GM12878 (cell line): ENCODE measurements at regions not wholly inside any gene's neighbourhood (a gene's known extent, or its start where the extent isn't known, plus 50 kb on each side); places are given as distances from the start of the nearest gene placed in this dataset.

Experiments
- ATAC-seq: fragments of 200-7000 bp; cut with Tn5 transposase; 3 replicates; pipeline ENCODE4 v1.9.1; 2020; ENCODE audit warnings: mild to moderate bottlenecking, moderate library complexity
- BruUV-seq: library from RNA; stranded (reverse); fragments of 400-500 nt; replicated peaks from 2 replicates; lab custom pipeline; 2021; lab: Mats Ljungman, UMichigan
- CTCF ChIA-PET: fragments of 300-600 bp; sonication (Branson Sonifier 250); formaldehyde crosslinking; extraction: SDS; loops from one replicate; lab custom pipeline; 2021; ENCODE audit warnings: inconsistent platforms; lab: Yijun Ruan, JAX
- POLR2A ChIA-PET: fragments of 350-600 bp; formaldehyde crosslinking; extraction: SDS; loops from one replicate; lab custom pipeline; 2021; ENCODE audit warnings: inconsistent platforms; lab: Charles Lee
- RAD21 ChIA-PET: fragments of 300-600 bp; sonication (Branson Sonifier 250); formaldehyde crosslinking; loops from one replicate; lab custom pipeline; 2023; ENCODE audit warnings: antibody characterized with exemption; ENCODE audit not compliant: unreplicated experiment; lab: Charles Lee
- SMC1A ChIA-PET: fragments of 300-600 bp; sonication (Branson Sonifier 250); formaldehyde crosslinking; loops from one replicate; lab custom pipeline; 2023; ENCODE audit not compliant: unreplicated experiment, uncharacterized antibody; lab: Charles Lee
- DNase-seq: peaks from one replicate; pipeline ENCODE4 v3.0.0-alpha.2; 2011; ENCODE audit warnings: low read depth, low spot score
- FAIRE-seq: peaks from 3 replicates; lab custom pipeline; 2011; peaks lifted over from hg19 to GRCh38; lab: Jason Lieb, UNC
- H2AFZ ChIP-seq: 2 replicates; pipeline ENCODE4 v1.6.0; 2011; ENCODE audit warnings: low read depth, low read length, control low read depth; ENCODE audit not compliant: control insufficient read depth
- H3K27ac ChIP-seq: 2 replicates; pipeline ENCODE4 v1.5.1; 2011; ENCODE audit warnings: control low read depth; ENCODE audit not compliant: control insufficient read depth, insufficient read depth
- H3K27me3 ChIP-seq, 2 experiments: replicated peaks in 1 of 2; 2 replicates each; pipeline versions ENCODE4 v1.6.0 to v1.6.1; 2011; ENCODE audit warnings: low read length in 1 of 2; ENCODE audit not compliant: control insufficient read depth in 2 of 2, insufficient read depth in 2 of 2
- H3K36me3 ChIP-seq, 2 experiments: 2 replicates each; pipeline ENCODE4 v1.5.1; 2011; ENCODE audit warnings: low read length in 1 of 2; ENCODE audit not compliant: control insufficient read depth in 2 of 2, insufficient read depth in 2 of 2
- H3K4me1 ChIP-seq: 2 replicates; pipeline ENCODE4 v1.6.1; 2011; ENCODE audit warnings: mild to moderate bottlenecking, low read length, moderate library complexity, mixed read lengths; ENCODE audit not compliant: control insufficient read depth, insufficient read depth
- H3K4me2 ChIP-seq: 2 replicates; pipeline ENCODE4 v1.6.0; 2011; ENCODE audit warnings: control low read depth; ENCODE audit not compliant: control insufficient read depth, insufficient read depth
- H3K4me3 ChIP-seq: fragments of 200-600 bp; sonication (generic); 2 replicates; pipeline ENCODE4 v1.5.1; 2016
- H3K79me2 ChIP-seq: 2 replicates; pipeline ENCODE4 v1.6.0; 2011; ENCODE audit warnings: low read length; ENCODE audit not compliant: control insufficient read depth, insufficient read depth
- H3K9ac ChIP-seq: 2 replicates; pipeline ENCODE4 v1.8.0; 2011; ENCODE audit warnings: low read length, control low read depth, mixed read lengths; ENCODE audit not compliant: control insufficient read depth, insufficient read depth
- H3K9me3 ChIP-seq: replicated peaks from 3 replicates; pipeline ENCODE4 v1.5.1; 2011; ENCODE audit warnings: mild to moderate bottlenecking, low read length; ENCODE audit not compliant: control insufficient read depth, insufficient read depth
- H4K20me1 ChIP-seq: 2 replicates; pipeline ENCODE4 v1.6.0; 2011; ENCODE audit not compliant: control insufficient read depth, insufficient read depth
- ASH2L ChIP-seq: fragments of 300-600, 200-600 bp; sonication (generic); IDR thresholded peaks from 2 replicates; pipeline ENCODE4 v1.6.1; 2017; ENCODE audit warnings: low read depth, mild to moderate bottlenecking, borderline replicate concordance
- BRCA1 ChIP-seq: IDR thresholded peaks from 2 replicates; pipeline ENCODE4 v1.6.1; 2011; ENCODE audit warnings: low read depth, low read length, improper control_type of control experiment
- EP300 ChIP-seq, 2 experiments: fragments of 150-350 bp in 1 of 2; IDR thresholded peaks; 2 replicates each; pipeline ENCODE4 v1.6.1; 2011 to 2012; ENCODE audit warnings: low read depth in 2 of 2, low read length in 2 of 2, borderline replicate concordance in 1 of 2, improper control_type of control experiment in 1 of 2, inconsistent platforms in 1 of 2; ENCODE audit not compliant: control insufficient read depth in 1 of 2
- HDGF ChIP-seq: fragments of 450-650 bp; IDR thresholded peaks from 2 replicates; pipeline ENCODE4 v1.6.1; 2016; ENCODE audit warnings: antibody characterized with exemption
- IKZF2 ChIP-seq, 2 experiments: fragments of 450-650 bp; IDR thresholded peaks; 2 replicates each; pipeline ENCODE4 v1.6.1; 2017; ENCODE audit warnings: mild to moderate bottlenecking in 2 of 2, moderate library complexity in 2 of 2
- LARP7 ChIP-seq: fragments of 450-650 bp; IDR thresholded peaks from 2 replicates; pipeline ENCODE4 v1.6.1; 2017; ENCODE audit warnings: mild to moderate bottlenecking
- MTA3 ChIP-seq: IDR thresholded peaks from 2 replicates; pipeline ENCODE4 v1.6.1; 2012; ENCODE audit warnings: low read length, inconsistent platforms, borderline replicate concordance
- NKRF ChIP-seq: fragments of 450-650 bp; conservative IDR thresholded peaks from 2 replicates; pipeline ENCODE4 v1.6.1; 2017; ENCODE audit warnings: mild to moderate bottlenecking, moderate library complexity
- NR2C1 ChIP-seq: fragments of 450-650 bp; IDR thresholded peaks from 2 replicates; pipeline ENCODE4 v1.6.1; 2017; ENCODE audit warnings: antibody characterized with exemption, mild to moderate bottlenecking, moderate library complexity
- TAF1 ChIP-seq: IDR thresholded peaks from 2 replicates; pipeline ENCODE4 v1.6.1; 2011; ENCODE audit warnings: mild to moderate bottlenecking, low read depth, low read length, borderline replicate concordance
- WGBS: methylation state at CpG from one replicate; pipeline ENCODE4 v1.1.6; 2016; ENCODE audit warnings: low lambda C conversion rate; ENCODE audit not compliant: insufficient replicate concordance, insufficient coverage; ENCODE audit errors: missing lambda C conversion rate; 5-methylcytosine and 5-hydroxymethylcytosine counted together
- in situ Hi-C: fragments of 300-500 bp; cut with MboI; formaldehyde crosslinking; loops from 9 replicates; pipeline ENCODE4 v1.14.3; 2018; ENCODE audit warnings: mixed read lengths
- intact Hi-C: fragments of 100-400 bp; cut with micrococcal nuclease; formaldehyde crosslinking; loops from one replicate; pipeline ENCODE4 v1.14.2; 2022; ENCODE audit not compliant: unreplicated experiment
- TF ChIP-seq, protein P1 (sequence below): fragments of 450-650 bp; formaldehyde crosslinking; IDR thresholded peaks from 2 replicates; pipeline ENCODE4 v1.4.0; 2020; ENCODE audit warnings: mild to moderate bottlenecking, moderate library complexity
- TF ChIP-seq, protein P2 (sequence below): fragments of 450-650 bp; formaldehyde crosslinking; IDR thresholded peaks from 2 replicates; pipeline ENCODE4 v1.5.0; 2022; ENCODE audit warnings: mild to moderate bottlenecking, missing genetic modification characterization
- TF ChIP-seq, protein P3 (sequence below): IDR thresholded peaks from 2 replicates; pipeline ENCODE4 v1.6.1; 2012; ENCODE audit warnings: low read length, inconsistent platforms

GRCh38 chr13:50306156-50306555 lies 290.9 kb downstream of the KCNRG start (continued):
- TF ChIP-seq, protein P1, sequence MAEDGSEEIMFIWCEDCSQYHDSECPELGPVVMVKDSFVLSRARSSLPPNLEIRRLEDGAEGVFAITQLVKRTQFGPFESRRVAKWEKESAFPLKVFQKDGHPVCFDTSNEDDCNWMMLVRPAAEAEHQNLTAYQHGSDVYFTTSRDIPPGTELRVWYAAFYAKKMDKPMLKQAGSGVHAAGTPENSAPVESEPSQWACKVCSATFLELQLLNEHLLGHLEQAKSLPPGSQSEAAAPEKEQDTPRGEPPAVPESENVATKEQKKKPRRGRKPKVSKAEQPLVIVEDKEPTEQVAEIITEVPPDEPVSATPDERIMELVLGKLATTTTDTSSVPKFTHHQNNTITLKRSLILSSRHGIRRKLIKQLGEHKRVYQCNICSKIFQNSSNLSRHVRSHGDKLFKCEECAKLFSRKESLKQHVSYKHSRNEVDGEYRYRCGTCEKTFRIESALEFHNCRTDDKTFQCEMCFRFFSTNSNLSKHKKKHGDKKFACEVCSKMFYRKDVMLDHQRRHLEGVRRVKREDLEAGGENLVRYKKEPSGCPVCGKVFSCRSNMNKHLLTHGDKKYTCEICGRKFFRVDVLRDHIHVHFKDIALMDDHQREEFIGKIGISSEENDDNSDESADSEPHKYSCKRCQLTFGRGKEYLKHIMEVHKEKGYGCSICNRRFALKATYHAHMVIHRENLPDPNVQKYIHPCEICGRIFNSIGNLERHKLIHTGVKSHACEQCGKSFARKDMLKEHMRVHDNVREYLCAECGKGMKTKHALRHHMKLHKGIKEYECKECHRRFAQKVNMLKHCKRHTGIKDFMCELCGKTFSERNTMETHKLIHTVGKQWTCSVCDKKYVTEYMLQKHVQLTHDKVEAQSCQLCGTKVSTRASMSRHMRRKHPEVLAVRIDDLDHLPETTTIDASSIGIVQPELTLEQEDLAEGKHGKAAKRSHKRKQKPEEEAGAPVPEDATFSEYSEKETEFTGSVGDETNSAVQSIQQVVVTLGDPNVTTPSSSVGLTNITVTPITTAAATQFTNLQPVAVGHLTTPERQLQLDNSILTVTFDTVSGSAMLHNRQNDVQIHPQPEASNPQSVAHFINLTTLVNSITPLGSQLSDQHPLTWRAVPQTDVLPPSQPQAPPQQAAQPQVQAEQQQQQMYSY (CRISPR knock-in tag), result no peak

- intact Hi-C loops (no loop called here), in situ Hi-C loops (no loop called here)
- no peaks in the 10 kb centered on the region for H3K79me2 ChIP-seq
- FAIRE-seq, result no peak
- H3K9ac ChIP-seq, result no peak overlapping the region
- H3K9me3 ChIP-seq, result no peaks in the 10 kb centered on the region
- no peak overlapping the region for H3K27ac ChIP-seq
- no peak overlapping the region for H3K4me3 ChIP-seq
- no peaks in the 10 kb centered on the region for H3K4me1 ChIP-seq
- H3K27me3 ChIP-seq, result peaks cover 0 to 4% of the 10 kb centered on the region in 2 experiments; a peak in 1 of 4 replicates
- no TSS peak for BruUV-seq
- SMC1A ChIA-PET, result interaction anchor here (0.9 to 1.4 kb wide), 2 partner anchors 9 to 23 kb away, joined by 3 to 4 read pairs; no protein-coding TSS in a partner anchor
- WGBS, result 36% methylated on average over 2 of the region's 2 CpGs
- H4K20me1 ChIP-seq, result no peaks in the 10 kb centered on the region
- H2AFZ ChIP-seq, result no peak overlapping the region
- no peak overlapping the region for H3K4me2 ChIP-seq
- no peaks in the 10 kb centered on the region for H3K36me3 ChIP-seq
- CTCF ChIA-PET, result no interaction called here
- POLR2A ChIA-PET, result no interaction called here
- no peak for ATAC-seq
- no peak for DNase-seq
- RAD21 ChIA-PET, result no interaction called here
- TF ChIP-seq TAF1 (no peak), IKZF2 (IDR thresholded peaks at IDR 0.05) (no peak), ASH2L (no peak), MTA3 (no peak), BRCA1 (no peak), LARP7 (no peak), HDGF (no peak), NR2C1 (no peak), NKRF (no peak), EP300 (IDR thresholded peaks at IDR 0.05; ENCODE audit: borderline replicate concordance in 1 of 2, control insufficient read depth in 1 of 2, low read depth in 2 of 2, low read length in 2 of 2) (no peak)
- TF ChIP-seq, protein P2, sequence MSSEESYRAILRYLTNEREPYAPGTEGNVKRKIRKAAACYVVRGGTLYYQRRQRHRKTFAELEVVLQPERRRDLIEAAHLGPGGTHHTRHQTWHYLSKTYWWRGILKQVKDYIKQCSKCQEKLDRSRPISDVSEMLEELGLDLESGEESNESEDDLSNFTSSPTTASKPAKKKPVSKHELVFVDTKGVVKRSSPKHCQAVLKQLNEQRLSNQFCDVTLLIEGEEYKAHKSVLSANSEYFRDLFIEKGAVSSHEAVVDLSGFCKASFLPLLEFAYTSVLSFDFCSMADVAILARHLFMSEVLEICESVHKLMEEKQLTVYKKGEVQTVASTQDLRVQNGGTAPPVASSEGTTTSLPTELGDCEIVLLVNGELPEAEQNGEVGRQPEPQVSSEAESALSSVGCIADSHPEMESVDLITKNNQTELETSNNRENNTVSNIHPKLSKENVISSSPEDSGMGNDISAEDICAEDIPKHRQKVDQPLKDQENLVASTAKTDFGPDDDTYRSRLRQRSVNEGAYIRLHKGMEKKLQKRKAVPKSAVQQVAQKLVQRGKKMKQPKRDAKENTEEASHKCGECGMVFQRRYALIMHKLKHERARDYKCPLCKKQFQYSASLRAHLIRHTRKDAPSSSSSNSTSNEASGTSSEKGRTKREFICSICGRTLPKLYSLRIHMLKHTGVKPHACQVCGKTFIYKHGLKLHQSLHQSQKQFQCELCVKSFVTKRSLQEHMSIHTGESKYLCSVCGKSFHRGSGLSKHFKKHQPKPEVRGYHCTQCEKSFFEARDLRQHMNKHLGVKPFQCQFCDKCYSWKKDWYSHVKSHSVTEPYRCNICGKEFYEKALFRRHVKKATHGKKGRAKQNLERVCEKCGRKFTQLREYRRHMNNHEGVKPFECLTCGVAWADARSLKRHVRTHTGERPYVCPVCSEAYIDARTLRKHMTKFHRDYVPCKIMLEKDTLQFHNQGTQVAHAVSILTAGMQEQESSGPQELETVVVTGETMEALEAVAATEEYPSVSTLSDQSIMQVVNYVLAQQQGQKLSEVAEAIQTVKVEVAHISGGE (CRISPR knock-in tag), result no peak
- TF ChIP-seq, protein P3, sequence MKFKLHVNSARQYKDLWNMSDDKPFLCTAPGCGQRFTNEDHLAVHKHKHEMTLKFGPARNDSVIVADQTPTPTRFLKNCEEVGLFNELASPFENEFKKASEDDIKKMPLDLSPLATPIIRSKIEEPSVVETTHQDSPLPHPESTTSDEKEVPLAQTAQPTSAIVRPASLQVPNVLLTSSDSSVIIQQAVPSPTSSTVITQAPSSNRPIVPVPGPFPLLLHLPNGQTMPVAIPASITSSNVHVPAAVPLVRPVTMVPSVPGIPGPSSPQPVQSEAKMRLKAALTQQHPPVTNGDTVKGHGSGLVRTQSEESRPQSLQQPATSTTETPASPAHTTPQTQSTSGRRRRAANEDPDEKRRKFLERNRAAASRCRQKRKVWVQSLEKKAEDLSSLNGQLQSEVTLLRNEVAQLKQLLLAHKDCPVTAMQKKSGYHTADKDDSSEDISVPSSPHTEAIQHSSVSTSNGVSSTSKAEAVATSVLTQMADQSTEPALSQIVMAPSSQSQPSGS, result no peak
These were observed 294.1 kb downstream of the KCNRG start for GRCh38 chr13:50309318-50309717.
